ENCODE measurements at regions not wholly inside any gene's neighbourhood (a gene's known extent, or its start where the extent isn't known, plus 50 kb on each side); places are given as distances from the start of the nearest gene placed in this dataset.

DNA sequence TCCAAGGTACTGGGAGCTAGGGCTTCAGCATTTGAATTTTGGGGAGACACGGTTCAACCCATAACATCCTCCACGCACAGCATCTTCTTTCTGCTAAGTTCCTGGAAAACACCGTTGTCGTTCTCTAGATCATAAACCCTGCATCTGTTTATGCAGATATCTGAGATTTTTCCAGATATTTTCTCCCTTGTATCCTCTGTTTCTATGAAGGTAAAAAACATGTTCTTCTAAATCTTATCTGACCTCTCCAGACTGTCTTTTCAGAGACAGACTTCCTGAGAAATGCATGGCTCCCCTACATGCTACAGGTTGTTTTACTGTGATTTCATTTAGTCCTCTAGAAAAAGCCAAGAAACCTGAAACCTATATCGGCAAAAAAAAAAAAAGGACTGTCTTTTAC, 152.3 kb upstream of the KLF3 start:
- Histone ChIP-seq H3K27ac (ENCODE audit: low read depth, low read length) (no peak overlapping the region), H3K23me2 (ENCODE audit: low read depth, low read length) (no peaks in the 10 kb centered on the region), H4K91ac (replicated peaks; ENCODE audit: insufficient read length, low read length) (no peak overlapping the region), H4K20me1 (replicated peaks in 1 of 2; ENCODE audit: control insufficient read depth in 1 of 2, insufficient read depth in 2 of 2, low read length in 2 of 2) (no peaks in the 10 kb centered on the region), H3K79me1 (ENCODE audit: low read depth, low read length) (no peaks in the 10 kb centered on the region), H2BK20ac (ENCODE audit: low read length) (0 out of 2 replicates have a peak overlapping the region, but pooled peaks have one; percentile 68), H3K4me2 (ENCODE audit: insufficient read depth in 1 of 2, low read depth in 2 of 2, low read length in 2 of 2) (no peak overlapping the region), H4K5ac (ENCODE audit: insufficient read length, low read depth, low read length) (no peak overlapping the region), H2BK5ac (ENCODE audit: low read depth, low read length) (no peak overlapping the region), H2BK15ac (ENCODE audit: low read length) (no peak overlapping the region), H3K27me3 (replicated peaks in 1 of 4; ENCODE audit: control insufficient read depth in 3 of 4, extremely low read depth in 1 of 4, insufficient read depth in 3 of 4, low read length in 3 of 4) (no peaks in the 10 kb centered on the region), H3K79me2 (ENCODE audit: control insufficient read depth in 1 of 2, insufficient read depth in 2 of 2, low read length in 2 of 2) (no peaks in the 10 kb centered on the region), H2AFZ (ENCODE audit: low read length) (no peak overlapping the region), H3K4ac (replicated peaks; ENCODE audit: insufficient read length, low read depth, low read length) (no peak overlapping the region), H3K9ac (replicated peaks in 1 of 4; ENCODE audit: extremely low read depth in 1 of 4, low read depth in 3 of 4, low read length in 3 of 4) (no peak overlapping the region), H3K36me3 (ENCODE audit: control insufficient read depth in 2 of 4, insufficient read depth in 4 of 4, low read length in 3 of 4) (no peaks in the 10 kb centered on the region), H2BK120ac (replicated peaks; ENCODE audit: low read depth, low read length) (no peak overlapping the region), H3K23ac (ENCODE audit: insufficient read length) (no peak overlapping the region), H3K4me1 (replicated peaks in 1 of 4; ENCODE audit: control insufficient read depth in 3 of 4, insufficient read depth in 4 of 4, low read length in 3 of 4) (peaks cover 2 to 8% (median 6%) of the 10 kb centered on the region in 4 experiments; a peak in 4 of 7 replicates), H3K9me3 (ENCODE audit: insufficient read depth in 2 of 2, low read depth in 1 of 2, low read length in 1 of 2) (no peaks in the 10 kb centered on the region), H4K8ac (ENCODE audit: extremely low read depth, insufficient read depth, low read length) (no peak overlapping the region), H3K14ac (ENCODE audit: insufficient read length) (no peak overlapping the region), H3K56ac (replicated peaks; ENCODE audit: insufficient read length, low read depth, low read length) (no peak overlapping the region), H3K18ac (ENCODE audit: extremely low read depth, low read length) (no peak overlapping the region), H2AK5ac (ENCODE audit: low read depth, low read length) (no peak overlapping the region), H2BK12ac (ENCODE audit: low read depth, low read length) (no peak overlapping the region), H3K4me3 (ENCODE audit: extremely low read depth in 1 of 4, insufficient read depth in 2 of 4, low read depth in 3 of 4, low read length in 4 of 4) (no peak overlapping the region)
- POLR2A ChIA-PET (ENCODE audit: partially characterized antibody) = interaction anchor here (0.6 to 0.7 kb wide), 2 partner anchors 12 to 16 kb away, joined by 3 read pairs; no protein-coding TSS in a partner anchor
- 85% methylated on average over 5 of the region's 5 CpGs; no CpG with 5 or more reads in 1 of the 2 experiments for WGBS, 2 experiments (ENCODE audit: extremely low coverage in 1 of 2, insufficient coverage in 1 of 2, insufficient read length in 1 of 2, insufficient replicate concordance in 2 of 2, low coverage in 1 of 2, low lambda C conversion rate in 2 of 2, missing lambda C conversion rate in 1 of 2)
- CTCF ChIA-PET (ENCODE audit: partially characterized antibody) = no interaction called here
- no peak for FAIRE-seq
- no peak for DNase-seq (ENCODE audit: low read depth in 1 of 2, low spot score in 2 of 2)
- no peak for TF ChIP-seq RFX5 (IDR thresholded peaks at IDR 0.05; ENCODE audit: borderline replicate concordance, low read depth, low read length)
